Coronary artery (tissue), 2 donors: ENCODE measurements at regions not wholly inside any gene's neighbourhood (a gene's known extent, or its start where the extent isn't known, plus 50 kb on each side); places are given as distances from the start of the nearest gene placed in this dataset.

Experiments used
- DNase-seq: peaks from one replicate; pipeline ENCODE4 v3.0.0-alpha.2; 2017; ENCODE audit warnings: low spot score
- H3K27ac ChIP-seq, 2 donors: fragments of 200-600 bp; sonication (generic); one replicate each; pipeline ENCODE4 v1.5.1; 2016 to 2019
- H3K4me3 ChIP-seq: fragments of 200-600 bp; sonication (generic); 2 replicates; pipeline ENCODE4 v1.5.1; 2016; ENCODE audit warnings: mild to moderate bottlenecking, moderate library complexity
- TF ChIP-seq, protein P1 (sequence below): fragments of 200-600 bp; sonication (generic); IDR thresholded peaks from one replicate; pipeline ENCODE4 v1.5.1; 2019; ENCODE audit warnings: antibody characterized with exemption

DNA sequence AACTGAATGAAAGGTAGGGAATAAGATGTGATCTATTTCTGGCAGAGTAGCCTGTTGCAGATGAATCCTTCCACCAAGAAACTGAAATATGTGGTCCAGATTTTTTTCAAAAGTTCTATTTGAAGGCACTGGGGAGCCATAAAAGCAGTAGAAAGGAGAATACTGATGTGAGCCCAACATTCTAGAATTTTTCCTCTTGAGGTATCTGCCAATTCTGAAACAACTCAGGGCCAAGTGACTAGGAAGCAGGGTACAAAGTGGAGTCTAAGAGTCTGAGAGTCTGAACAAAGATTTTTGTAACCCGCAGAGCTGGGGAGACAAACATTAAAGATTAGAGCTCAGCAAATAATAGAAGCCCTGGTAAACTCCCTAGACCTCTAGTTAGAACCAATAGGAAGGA lies 58.3 kb upstream of the SLCO3A1 start:
- TF ChIP-seq, protein P1, sequence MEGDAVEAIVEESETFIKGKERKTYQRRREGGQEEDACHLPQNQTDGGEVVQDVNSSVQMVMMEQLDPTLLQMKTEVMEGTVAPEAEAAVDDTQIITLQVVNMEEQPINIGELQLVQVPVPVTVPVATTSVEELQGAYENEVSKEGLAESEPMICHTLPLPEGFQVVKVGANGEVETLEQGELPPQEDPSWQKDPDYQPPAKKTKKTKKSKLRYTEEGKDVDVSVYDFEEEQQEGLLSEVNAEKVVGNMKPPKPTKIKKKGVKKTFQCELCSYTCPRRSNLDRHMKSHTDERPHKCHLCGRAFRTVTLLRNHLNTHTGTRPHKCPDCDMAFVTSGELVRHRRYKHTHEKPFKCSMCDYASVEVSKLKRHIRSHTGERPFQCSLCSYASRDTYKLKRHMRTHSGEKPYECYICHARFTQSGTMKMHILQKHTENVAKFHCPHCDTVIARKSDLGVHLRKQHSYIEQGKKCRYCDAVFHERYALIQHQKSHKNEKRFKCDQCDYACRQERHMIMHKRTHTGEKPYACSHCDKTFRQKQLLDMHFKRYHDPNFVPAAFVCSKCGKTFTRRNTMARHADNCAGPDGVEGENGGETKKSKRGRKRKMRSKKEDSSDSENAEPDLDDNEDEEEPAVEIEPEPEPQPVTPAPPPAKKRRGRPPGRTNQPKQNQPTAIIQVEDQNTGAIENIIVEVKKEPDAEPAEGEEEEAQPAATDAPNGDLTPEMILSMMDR: no peak
- DNase-seq: no peak
- Histone ChIP-seq H3K4me3 (no peak overlapping the region), H3K27ac (no peak overlapping the region)

DNA sequence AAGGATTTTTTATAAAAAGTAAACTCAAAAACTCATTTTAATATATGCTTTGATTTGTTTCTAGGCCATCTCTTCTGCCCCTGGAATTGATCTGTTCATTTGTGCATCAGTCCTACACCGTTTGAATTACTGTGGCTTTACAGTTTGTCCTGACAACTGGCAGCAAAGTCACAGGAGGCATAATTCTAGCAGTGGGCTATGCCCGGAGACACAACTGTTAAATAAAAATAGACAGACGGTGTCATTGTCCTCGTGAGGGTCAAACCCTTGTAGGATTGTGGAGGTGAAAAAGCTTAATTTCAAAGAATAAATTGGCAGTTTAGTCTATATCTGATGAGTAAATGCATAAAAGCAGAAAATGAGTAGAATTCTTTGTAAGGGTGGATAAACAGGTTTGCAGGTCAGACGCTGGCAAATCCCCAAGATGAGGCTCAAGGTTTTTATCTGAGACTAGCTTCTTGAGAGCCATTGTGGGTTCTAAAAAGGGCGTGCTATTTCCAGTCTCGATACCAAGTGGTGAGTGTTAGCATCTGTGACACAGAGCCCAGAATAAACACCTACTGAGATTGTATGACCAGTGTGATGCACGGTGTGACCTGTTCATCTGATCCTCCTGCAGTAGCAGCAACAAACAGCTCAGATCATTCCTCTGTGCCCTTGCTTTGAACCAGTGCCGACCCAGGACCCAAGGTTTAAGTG lies 51.5 kb upstream of the SLCO3A1 start:
- TF ChIP-seq, protein P1: no peak
- no peak overlapping the region for H3K27ac ChIP-seq
- H3K4me3 ChIP-seq: no peak overlapping the region
- no peak for DNase-seq

DNA sequence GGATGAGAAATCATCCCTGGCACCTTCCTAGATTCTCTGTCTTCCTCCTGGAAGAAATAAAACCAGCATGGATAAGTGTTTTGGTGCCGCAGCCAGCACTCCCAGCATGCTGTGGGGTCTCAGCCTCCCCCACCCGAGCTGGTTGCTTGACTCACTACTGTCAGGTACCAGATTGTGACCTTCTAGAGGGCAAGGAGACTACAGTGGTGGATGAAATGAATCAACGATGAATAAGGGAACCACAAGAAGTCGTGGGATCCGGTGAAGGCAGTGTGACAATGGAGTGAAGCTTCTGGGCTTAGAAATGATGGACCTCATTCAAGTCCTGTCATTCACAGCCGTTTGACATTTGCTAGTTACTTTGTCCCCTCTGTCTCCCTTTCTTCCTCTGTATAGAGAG lies 50.2 kb upstream of the SLCO3A1 start:
- Histone ChIP-seq H3K4me3 (no peak overlapping the region), H3K27ac (no peak overlapping the region)
- DNase-seq: no peak
- TF ChIP-seq, protein P1: no peak
